Mesendoderm (in vitro differentiated cells): ENCODE measurements at regions not wholly inside any gene's neighbourhood (a gene's known extent, or its start where the extent isn't known, plus 50 kb on each side); places are given as distances from the start of the nearest gene placed in this dataset.

Experiments used
- DNase-seq: peaks from one replicate; pipeline ENCODE4 v3.0.0; 2013
- H2AK5ac ChIP-seq: 2 replicates; pipeline ENCODE4 v1.6.1; 2013; ENCODE audit warnings: low read length, inconsistent platforms
- H2BK120ac ChIP-seq: 2 replicates; pipeline ENCODE4 v1.6.1; 2013; ENCODE audit warnings: low read depth, mild to moderate bottlenecking, low read length, moderate library complexity, mixed read lengths
- H2BK15ac ChIP-seq: replicated peaks from 2 replicates; pipeline ENCODE4 v1.6.1; 2013; ENCODE audit warnings: low read depth, mild to moderate bottlenecking, moderate library complexity
- H2BK5ac ChIP-seq: 2 replicates; pipeline ENCODE4 v1.6.1; 2013; ENCODE audit warnings: low read length, inconsistent platforms
- H3K18ac ChIP-seq: 2 replicates; pipeline ENCODE4 v1.6.1; 2013; ENCODE audit warnings: mild to moderate bottlenecking, low read length, mixed read lengths
- H3K23ac ChIP-seq: one replicate; pipeline ENCODE4 v1.6.1; 2013; ENCODE audit warnings: low read length
- H3K27ac ChIP-seq: 2 replicates; pipeline ENCODE4 v1.5.1; 2013; ENCODE audit warnings: low read depth, mild to moderate bottlenecking, inconsistent platforms, low read length, moderate library complexity
- H3K27me3 ChIP-seq: 2 replicates; pipeline ENCODE4 v1.6.1; 2013; ENCODE audit warnings: low read length, control low read depth, mild to moderate bottlenecking, inconsistent platforms; ENCODE audit not compliant: insufficient read depth, poor library complexity
- H3K36me3 ChIP-seq: 2 replicates; pipeline ENCODE4 v1.6.1; 2013; ENCODE audit warnings: low read length, inconsistent platforms; ENCODE audit not compliant: control insufficient read depth, insufficient read depth
- H3K4ac ChIP-seq: one replicate; pipeline ENCODE4 v1.6.1; 2013; ENCODE audit warnings: low read depth, mild to moderate bottlenecking, low read length, moderate library complexity
- H3K4me1 ChIP-seq: 2 replicates; pipeline ENCODE4 v1.6.1; 2013; ENCODE audit warnings: low read depth, low read length, inconsistent platforms; ENCODE audit not compliant: control insufficient read depth
- H3K4me2 ChIP-seq: 2 replicates; pipeline ENCODE4 v1.6.1; 2013; ENCODE audit warnings: low read length
- H3K4me3 ChIP-seq: 2 replicates; pipeline ENCODE4 v1.5.1; 2013; ENCODE audit warnings: mild to moderate bottlenecking, low read length
- H3K56ac ChIP-seq: one replicate; pipeline ENCODE4 v1.6.1; 2013; ENCODE audit warnings: low read length
- H3K79me1 ChIP-seq: 2 replicates; pipeline ENCODE4 v1.6.1; 2013; ENCODE audit warnings: low read length, inconsistent platforms
- H3K79me2 ChIP-seq: 2 replicates; pipeline ENCODE4 v1.6.1; 2013; ENCODE audit warnings: mild to moderate bottlenecking, low read length; ENCODE audit not compliant: control insufficient read depth, insufficient read depth
- H3K9ac ChIP-seq: 2 replicates; pipeline ENCODE4 v1.6.1; 2013; ENCODE audit warnings: low read length, inconsistent platforms
- H4K5ac ChIP-seq: one replicate; pipeline ENCODE4 v1.6.1; 2013; ENCODE audit warnings: low read length
- H4K8ac ChIP-seq: one replicate; pipeline ENCODE4 v1.6.1; 2013; ENCODE audit warnings: low read depth, mild to moderate bottlenecking, control low read depth, low read length, moderate library complexity
- WGBS: extraction: QIAGEN DNeasy Blood & Tissue Kit; methylation state at CpG from one replicate; pipeline ENCODE4 v1.1.7; 2013; ENCODE audit warnings: low lambda C conversion rate, missing lambda C conversion rate; ENCODE audit not compliant: insufficient coverage; ENCODE audit errors: extremely low coverage; 5-methylcytosine and 5-hydroxymethylcytosine counted together

- no peak overlapping the region for H2BK5ac ChIP-seq
- no peaks in the 10 kb centered on the region for H3K4me1 ChIP-seq
- no peak overlapping the region for H3K23ac ChIP-seq
- no peak overlapping the region for H3K27ac ChIP-seq
- no CpG with 5 or more reads among the region's 1 CpG for WGBS
- H2BK15ac ChIP-seq, result no peak overlapping the region
- no peaks in the 10 kb centered on the region for H3K79me2 ChIP-seq
- H3K4ac ChIP-seq, result no peak overlapping the region
- no peaks in the 10 kb centered on the region for H3K27me3 ChIP-seq
- no peak overlapping the region for H4K5ac ChIP-seq
- no peak overlapping the region for H3K9ac ChIP-seq
- no peak overlapping the region for H2AK5ac ChIP-seq
- no peaks in the 10 kb centered on the region for H3K79me1 ChIP-seq
- no peaks in the 10 kb centered on the region for H3K36me3 ChIP-seq
- no peak overlapping the region for H2BK120ac ChIP-seq
- DNase-seq, result no peak
- no peak overlapping the region for H3K56ac ChIP-seq
- H3K4me2 ChIP-seq, result no peak overlapping the region
- no peak overlapping the region for H3K18ac ChIP-seq
- H4K8ac ChIP-seq, result no peak overlapping the region
- H3K4me3 ChIP-seq, result no peak overlapping the region
These were observed 829.4 kb downstream of the TRIB2 start for GRCh38 chr2:13546131-13546530.

GRCh38 chr2:13550285-13551231, 833.8 kb downstream of the TRIB2 start:
- no peak overlapping the region for H4K5ac ChIP-seq
- no peak overlapping the region for H4K8ac ChIP-seq
- DNase-seq, result no peak
- H3K23ac ChIP-seq, result no peak overlapping the region
- no peak overlapping the region for H3K4me2 ChIP-seq
- no peak overlapping the region for H2BK5ac ChIP-seq
- H3K4me3 ChIP-seq, result no peak overlapping the region
- no peaks in the 10 kb centered on the region for H3K4me1 ChIP-seq
- H3K27me3 ChIP-seq, result no peaks in the 10 kb centered on the region
- H2BK15ac ChIP-seq, result no peak overlapping the region
- H3K4ac ChIP-seq, result no peak overlapping the region
- H3K27ac ChIP-seq, result no peak overlapping the region
- no CpG with 5 or more reads among the region's 6 CpGs for WGBS
- no peak overlapping the region for H3K9ac ChIP-seq
- H3K79me2 ChIP-seq, result no peaks in the 10 kb centered on the region
- no peak overlapping the region for H3K18ac ChIP-seq
- no peak overlapping the region for H2AK5ac ChIP-seq
- H3K36me3 ChIP-seq, result no peaks in the 10 kb centered on the region
- H3K79me1 ChIP-seq, result no peaks in the 10 kb centered on the region
- no peak overlapping the region for H3K56ac ChIP-seq
- no peak overlapping the region for H2BK120ac ChIP-seq

- H3K4me3 ChIP-seq, result no peak overlapping the region
- H2BK120ac ChIP-seq, result no peak overlapping the region
- H3K79me2 ChIP-seq, result no peaks in the 10 kb centered on the region
- no peaks in the 10 kb centered on the region for H3K36me3 ChIP-seq
- H3K79me1 ChIP-seq, result no peaks in the 10 kb centered on the region
- H3K9ac ChIP-seq, result no peak overlapping the region
- WGBS, result no CpG with 5 or more reads among the region's 3 CpGs
- H3K4me1 ChIP-seq, result no peaks in the 10 kb centered on the region
- H3K27ac ChIP-seq, result no peak overlapping the region
- DNase-seq, result peak; percentile 23
- H3K27me3 ChIP-seq, result no peaks in the 10 kb centered on the region
- H3K18ac ChIP-seq, result no peak overlapping the region
- no peak overlapping the region for H3K23ac ChIP-seq
- no peak overlapping the region for H2BK15ac ChIP-seq
- no peak overlapping the region for H3K4ac ChIP-seq
- no peak overlapping the region for H4K8ac ChIP-seq
- no peak overlapping the region for H2AK5ac ChIP-seq
- no peak overlapping the region for H3K4me2 ChIP-seq
- no peak overlapping the region for H3K56ac ChIP-seq
- no peak overlapping the region for H4K5ac ChIP-seq
- H2BK5ac ChIP-seq, result no peak overlapping the region
These were observed 841.6 kb downstream of the TRIB2 start for GRCh38 chr2:13558368-13558767.

- Histone ChIP-seq H4K8ac (no peak overlapping the region), H3K27ac (no peak overlapping the region), H3K4me3 (no peak overlapping the region)
These were observed 843.6 kb downstream of the TRIB2 start for GRCh38 chr2:13560322-13560721.

GRCh38 chr2:13572466-13572865, 855.7 kb downstream of the TRIB2 start:
- DNase-seq, result no peak

More at GRCh38 chr2:13560322-13560721, 843.6 kb downstream of the TRIB2 start:
- Histone ChIP-seq H2BK15ac (no peak overlapping the region), H4K5ac (no peak overlapping the region), H3K4me2 (no peak overlapping the region), H3K36me3 (no peaks in the 10 kb centered on the region), H3K79me1 (no peaks in the 10 kb centered on the region), H2BK5ac (no peak overlapping the region), H3K23ac (no peak overlapping the region), H3K56ac (no peak overlapping the region), H3K4me1 (no peaks in the 10 kb centered on the region), H3K4ac (no peak overlapping the region), H3K18ac (no peak overlapping the region), H3K27me3 (no peaks in the 10 kb centered on the region), H3K9ac (no peak overlapping the region), H3K79me2 (no peaks in the 10 kb centered on the region), H2BK120ac (no peak overlapping the region), H2AK5ac (no peak overlapping the region)
- no peak for DNase-seq

GRCh38 chr2:13574831-13575230, 858.1 kb downstream of the TRIB2 start:
- no peaks in the 10 kb centered on the region for H3K36me3 ChIP-seq
- H3K9ac ChIP-seq, result no peak overlapping the region
- no peak overlapping the region for H3K23ac ChIP-seq
- H3K4me3 ChIP-seq, result no peak overlapping the region
- no peak overlapping the region for H3K18ac ChIP-seq
- DNase-seq, result no peak
- H3K4ac ChIP-seq, result no peak overlapping the region
- H3K79me1 ChIP-seq, result no peaks in the 10 kb centered on the region
- H3K27me3 ChIP-seq, result no peaks in the 10 kb centered on the region
- no peaks in the 10 kb centered on the region for H3K79me2 ChIP-seq
- no peak overlapping the region for H3K56ac ChIP-seq
- H2BK120ac ChIP-seq, result no peak overlapping the region
- H2BK5ac ChIP-seq, result no peak overlapping the region
- WGBS, result no CpG with 5 or more reads among the region's 2 CpGs
- no peak overlapping the region for H3K4me2 ChIP-seq
- no peaks in the 10 kb centered on the region for H3K4me1 ChIP-seq
- no peak overlapping the region for H2AK5ac ChIP-seq
- no peak overlapping the region for H4K5ac ChIP-seq
- H3K27ac ChIP-seq, result no peak overlapping the region
- H4K8ac ChIP-seq, result no peak overlapping the region
- H2BK15ac ChIP-seq, result no peak overlapping the region

More at GRCh38 chr2:13572466-13572865, 855.7 kb downstream of the TRIB2 start:
- no peaks in the 10 kb centered on the region for H3K79me2 ChIP-seq
- no peak overlapping the region for H4K8ac ChIP-seq
- H2BK120ac ChIP-seq, result no peak overlapping the region
- no peak overlapping the region for H3K4me3 ChIP-seq
- H3K23ac ChIP-seq, result no peak overlapping the region
- no peak overlapping the region for H3K9ac ChIP-seq
- H4K5ac ChIP-seq, result no peak overlapping the region
- no peak overlapping the region for H2AK5ac ChIP-seq
- WGBS, result no CpG with 5 or more reads among the region's 2 CpGs
- no peaks in the 10 kb centered on the region for H3K4me1 ChIP-seq
- no peaks in the 10 kb centered on the region for H3K79me1 ChIP-seq
- no peaks in the 10 kb centered on the region for H3K27me3 ChIP-seq
- no peak overlapping the region for H3K56ac ChIP-seq
- H3K4me2 ChIP-seq, result no peak overlapping the region
- H3K27ac ChIP-seq, result no peak overlapping the region
- H3K18ac ChIP-seq, result no peak overlapping the region
- H3K36me3 ChIP-seq, result no peaks in the 10 kb centered on the region
- no peak overlapping the region for H2BK5ac ChIP-seq
- H3K4ac ChIP-seq, result no peak overlapping the region
- no peak overlapping the region for H2BK15ac ChIP-seq
